Stimulated activated CD4-positive, alpha-beta T cell treated with anti-CD3 and anti-CD28 coated beads, TNF-alpha, amount 100 ng/mL, for 24 hours (primary cell): ENCODE measurements at regions not wholly inside any gene's neighbourhood (a gene's known extent, or its start where the extent isn't known, plus 50 kb on each side); places are given as distances from the start of the nearest gene placed in this dataset.
"Not testable (repeated sequence)": the region's sequence is repeated elsewhere in the genome, so short reads cannot be mapped to it uniquely, and the experiment has no call there.

ENCODE experiments used
- DNase-seq, 3 experiments: peaks; one replicate each; pipeline ENCODE4 v3.0.0-alpha.2; 2020; ENCODE audit warnings: low read depth in 3 of 3

DNA sequence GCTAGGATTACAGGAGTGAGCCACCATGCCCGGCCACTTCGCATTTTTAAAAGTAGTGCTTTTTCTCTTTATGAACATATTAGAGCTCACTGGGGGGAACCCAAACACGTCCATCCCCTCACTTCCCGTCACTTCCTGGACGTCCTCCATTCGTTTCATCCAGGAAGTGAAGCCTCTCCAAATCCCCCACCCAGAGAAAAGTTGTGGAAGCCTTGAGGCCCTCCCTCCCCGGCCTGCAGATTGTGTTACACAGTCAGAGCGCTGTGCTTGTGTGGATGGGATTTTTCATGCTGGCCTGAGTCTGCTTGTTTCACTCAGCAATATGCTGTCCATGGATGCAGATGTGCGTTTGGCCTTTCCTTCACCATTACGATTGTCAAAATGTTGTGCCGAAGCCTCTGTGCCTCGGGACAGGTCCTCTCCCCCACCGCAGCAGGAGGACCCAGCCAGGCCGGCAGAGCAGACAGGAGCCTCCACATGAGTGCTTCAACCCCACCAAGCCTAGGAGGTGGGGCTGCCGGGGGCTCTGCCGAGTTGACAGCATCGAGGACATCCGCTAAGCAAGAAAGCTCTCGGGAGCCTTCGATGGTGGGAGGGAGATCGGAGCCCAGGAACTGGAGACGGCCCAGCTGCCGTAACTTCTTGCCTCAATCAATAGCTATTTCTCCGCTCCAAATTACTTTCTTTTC lies 121.6 kb upstream of the PPP1R26 start:
- no peak for DNase-seq

DNA sequence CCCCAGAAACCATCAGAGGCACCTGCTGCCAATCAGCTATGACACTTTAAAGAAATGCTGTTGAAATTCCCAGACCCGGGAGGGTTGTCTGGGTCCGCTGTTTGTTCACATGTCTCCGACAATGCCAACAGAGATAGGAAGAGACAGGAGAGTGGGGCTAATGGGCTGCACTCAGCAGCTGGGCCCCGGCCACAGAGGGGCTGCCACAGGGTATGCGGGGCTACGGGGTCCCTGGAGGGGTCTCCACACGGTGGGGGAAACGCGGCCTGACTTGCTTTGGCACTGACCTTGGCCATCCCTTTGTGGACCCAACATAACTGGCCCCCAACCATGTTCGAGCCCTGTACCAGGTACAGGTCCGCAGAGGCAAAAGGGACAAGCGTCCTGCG lies 121.0 kb upstream of the PPP1R26 start:
- DNase-seq = no peak

DNA sequence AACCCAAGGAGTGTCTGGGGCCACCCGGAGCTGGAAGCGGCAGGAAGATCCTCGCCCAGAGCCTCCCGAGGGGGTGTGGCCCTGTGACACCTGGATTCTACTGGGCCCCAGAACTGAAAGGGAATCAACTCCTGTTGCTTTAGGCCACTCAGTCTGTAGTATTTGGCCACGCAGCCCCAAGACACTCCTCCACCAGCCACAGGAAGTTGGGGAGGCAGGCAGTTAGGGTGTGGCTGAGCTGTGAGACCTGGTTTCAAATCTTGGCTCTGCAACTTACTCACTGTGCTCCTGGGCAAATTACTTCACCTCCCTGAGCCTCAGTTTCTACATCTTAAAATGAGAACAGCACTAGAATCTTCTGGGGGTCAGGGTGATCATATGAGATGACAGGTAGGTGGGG lies 119.8 kb upstream of the PPP1R26 start:
- DNase-seq = no peak

DNA sequence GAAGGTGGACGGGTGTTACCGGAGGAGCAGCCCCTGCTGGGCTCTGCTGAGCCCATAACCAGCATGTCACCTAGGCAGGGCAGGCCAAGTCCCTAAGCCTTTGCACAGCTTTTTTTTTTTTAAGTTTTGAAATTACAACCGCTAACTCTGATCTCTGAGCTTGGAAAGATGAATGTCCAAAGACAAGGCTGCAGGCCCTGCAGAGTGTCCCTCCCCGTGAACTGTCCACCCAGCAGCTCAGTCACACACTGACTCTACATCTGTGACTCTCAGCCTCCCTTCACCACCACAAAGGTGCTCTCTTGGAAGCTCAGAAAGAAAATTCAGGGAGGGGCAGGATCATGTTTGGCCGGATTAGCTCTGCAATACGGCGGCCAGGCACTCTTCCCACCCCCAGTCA lies 119.0 kb upstream of the PPP1R26 start:
- no peak for DNase-seq

DNA sequence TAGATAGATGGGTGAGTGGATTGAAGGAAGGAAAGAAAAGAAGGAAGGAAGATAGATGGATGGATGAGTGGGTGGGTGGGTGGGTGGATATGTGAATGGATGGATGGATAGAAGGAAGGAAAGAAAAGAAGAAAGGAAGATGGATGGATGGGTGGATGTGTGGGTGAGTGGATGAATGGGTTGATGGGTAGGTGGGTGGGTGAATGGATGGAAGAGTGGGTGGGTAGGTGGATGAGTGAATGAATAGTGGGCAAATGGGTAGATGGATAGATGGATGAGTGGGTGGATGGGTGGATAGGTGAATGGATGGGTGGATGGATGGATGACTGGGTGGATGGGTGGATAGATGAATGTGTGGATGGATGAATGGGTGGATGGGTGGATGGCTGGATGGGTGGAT lies 117.9 kb upstream of the PPP1R26 start:
- DNase-seq = not testable (repeated sequence)

DNA sequence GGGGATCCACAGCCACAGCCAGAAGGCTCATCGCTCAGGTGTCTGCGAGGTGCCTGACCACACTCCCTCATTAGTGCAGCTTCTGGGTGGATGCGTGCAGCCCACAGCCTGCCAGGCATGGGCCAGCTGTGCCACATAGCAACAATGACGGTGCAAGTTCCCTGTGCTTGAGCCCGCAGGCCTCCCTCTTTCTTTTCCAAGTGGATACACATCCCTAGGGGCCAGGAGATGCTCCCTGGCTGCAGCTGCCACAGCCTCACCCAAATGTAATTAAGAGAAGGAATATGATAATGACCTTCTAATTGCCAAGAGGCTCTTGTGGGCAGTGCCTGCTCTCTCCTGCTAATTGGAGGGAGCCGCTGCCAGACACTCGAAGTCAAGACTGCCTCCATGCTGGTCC lies 116.0 kb upstream of the PPP1R26 start:
- DNase-seq = no peak

DNA sequence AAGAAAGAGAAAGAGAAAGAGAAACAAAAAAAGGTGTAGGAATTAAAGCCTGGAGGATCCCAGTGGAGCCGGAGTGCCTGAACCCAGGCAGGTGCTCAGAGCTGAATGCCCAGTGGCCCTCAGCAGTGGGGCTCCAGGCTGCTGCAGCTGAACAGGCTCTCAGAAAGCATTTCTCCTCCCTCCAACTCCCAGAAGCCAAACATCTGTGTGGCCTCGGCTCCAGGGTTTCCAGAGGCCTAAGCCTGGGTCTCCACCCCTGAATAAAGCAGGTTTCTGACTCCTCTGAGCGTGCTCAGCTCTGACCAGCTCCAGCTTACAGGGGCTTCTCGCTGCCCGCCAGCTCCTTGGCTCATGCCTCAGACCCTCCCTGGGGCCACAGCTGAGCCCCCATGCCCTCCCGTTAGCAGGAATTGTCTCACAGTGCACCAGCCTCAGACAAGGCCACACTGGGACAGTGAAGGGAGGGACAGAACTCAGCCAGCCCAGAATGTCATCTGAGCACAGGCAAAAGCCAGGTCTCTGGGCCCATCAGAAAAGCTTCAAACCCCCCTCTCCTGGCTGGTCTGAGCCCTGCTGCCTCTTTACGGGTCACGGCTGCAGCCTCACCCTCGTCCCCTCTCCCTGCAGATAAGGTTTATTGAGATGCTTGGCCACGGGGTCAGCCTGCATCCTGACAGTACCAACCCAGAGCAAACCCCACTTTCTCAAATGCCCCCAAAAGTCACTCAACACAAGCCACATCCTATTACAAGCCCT lies 114.4 kb upstream of the PPP1R26 start:
- no peak for DNase-seq

DNA sequence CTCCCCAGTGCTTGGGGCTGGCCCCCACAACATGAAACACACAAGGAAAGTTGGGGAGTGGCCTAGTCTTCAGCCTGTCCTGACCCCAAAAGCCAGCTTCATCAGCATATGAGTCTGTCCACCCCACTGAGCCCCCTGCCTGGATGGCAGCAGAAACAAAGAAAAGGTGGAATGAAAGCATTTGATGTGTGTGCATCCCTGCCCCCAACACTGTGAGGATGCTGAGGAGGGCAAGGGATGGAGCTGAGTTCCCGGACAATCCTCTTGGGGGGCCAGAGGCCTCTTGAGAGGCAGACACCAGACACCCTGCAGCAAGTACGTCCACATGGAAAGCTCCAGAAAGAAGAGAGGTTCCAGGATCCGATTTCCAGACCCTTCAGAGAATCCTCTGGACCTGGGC lies 113.5 kb upstream of the PPP1R26 start:
- no peak for DNase-seq

DNA sequence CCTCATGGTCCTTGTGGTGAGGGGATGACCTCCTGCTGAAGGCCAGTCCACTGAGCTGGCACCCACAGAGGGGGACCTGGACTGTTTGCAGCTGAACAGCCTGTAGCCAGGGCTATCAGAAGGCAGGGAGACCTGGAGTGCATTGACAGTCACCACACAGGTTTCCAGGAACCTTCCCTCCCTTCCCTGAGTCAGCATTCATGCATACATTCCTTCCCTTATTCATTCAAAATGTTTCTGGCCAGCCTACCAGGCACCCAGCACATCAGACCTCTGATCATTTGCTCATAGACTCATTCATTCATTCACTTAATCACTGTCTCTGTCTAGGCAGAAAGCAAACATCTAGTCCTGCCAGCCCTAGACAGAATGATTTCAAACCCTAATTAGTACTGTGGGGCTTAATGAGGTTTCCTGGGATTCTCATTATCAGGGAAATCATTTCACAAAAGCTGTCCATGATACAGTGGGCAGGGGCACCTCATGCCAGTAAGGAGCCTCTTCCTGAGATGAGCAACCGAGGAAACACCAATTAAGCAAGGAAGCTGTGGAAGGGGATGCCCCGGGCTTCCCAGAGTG lies 110.1 kb upstream of the PPP1R26 start:
- no peak for DNase-seq

DNA sequence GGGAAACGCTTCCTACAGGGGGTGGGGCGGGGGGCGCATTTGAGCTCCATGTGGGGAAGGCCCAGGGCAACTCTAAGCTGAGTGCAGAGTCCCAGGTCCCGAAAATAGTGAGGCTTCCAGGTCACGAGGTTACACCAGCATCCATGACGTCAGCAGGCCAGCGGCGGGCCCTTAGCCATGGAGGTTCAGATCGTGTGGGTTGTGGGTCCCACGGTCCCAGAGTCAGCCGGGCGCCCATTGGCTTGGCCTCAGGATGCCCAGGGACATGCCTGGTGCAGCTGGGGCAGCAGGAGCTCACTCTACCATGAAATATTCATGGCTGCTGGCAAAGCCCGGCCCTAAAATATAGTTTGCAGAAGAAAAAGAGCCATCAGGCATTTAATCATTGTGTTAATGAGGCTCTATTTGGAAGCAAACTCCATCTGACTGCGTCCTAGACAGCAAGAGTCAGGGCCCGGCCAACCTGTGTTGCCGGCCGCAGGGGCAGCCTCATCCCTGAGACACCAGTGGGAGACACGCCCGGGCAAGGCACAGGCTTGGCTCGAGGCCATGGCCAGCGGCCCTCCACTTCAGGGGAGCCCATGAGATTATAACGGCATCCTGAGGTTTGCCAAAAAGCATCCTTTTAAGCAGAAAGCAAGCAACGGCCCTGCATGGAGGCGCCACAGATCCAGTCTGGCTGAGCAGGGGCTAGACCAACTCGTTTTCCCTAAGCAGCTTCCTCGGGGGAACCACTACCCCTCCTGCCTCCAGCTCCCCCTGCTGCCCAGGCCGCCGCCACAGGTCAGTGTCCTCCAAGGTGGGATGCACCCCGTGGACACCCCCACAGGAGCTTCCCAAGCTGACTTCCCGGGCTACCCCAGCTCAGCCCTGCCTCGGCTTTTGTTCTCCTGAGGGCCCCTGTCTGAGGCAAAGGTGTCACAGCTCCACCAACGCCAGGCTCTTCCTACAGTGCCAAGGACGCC lies 108.9 kb upstream of the PPP1R26 start:
- no peak for DNase-seq

DNA sequence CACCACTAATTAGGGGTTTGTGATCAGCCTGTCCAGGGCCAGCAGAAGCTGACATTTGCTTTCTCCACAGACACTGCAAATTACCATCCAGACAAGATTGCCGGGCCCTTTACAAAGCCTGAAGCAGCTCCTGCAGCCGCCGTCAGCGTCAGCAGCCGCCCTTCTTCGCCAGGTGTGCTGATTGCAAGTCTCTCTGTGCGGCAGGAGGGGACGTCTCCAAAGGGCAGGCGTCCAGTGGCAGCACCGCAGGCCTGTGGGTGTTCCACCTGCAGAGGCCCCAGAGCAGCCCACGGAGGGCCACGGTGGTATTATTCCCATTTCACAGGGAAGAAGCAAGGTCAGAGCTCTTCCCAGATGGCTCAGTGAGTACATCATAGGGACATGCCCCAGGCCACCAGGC lies 108.0 kb upstream of the PPP1R26 start:
- no peak for DNase-seq

DNA sequence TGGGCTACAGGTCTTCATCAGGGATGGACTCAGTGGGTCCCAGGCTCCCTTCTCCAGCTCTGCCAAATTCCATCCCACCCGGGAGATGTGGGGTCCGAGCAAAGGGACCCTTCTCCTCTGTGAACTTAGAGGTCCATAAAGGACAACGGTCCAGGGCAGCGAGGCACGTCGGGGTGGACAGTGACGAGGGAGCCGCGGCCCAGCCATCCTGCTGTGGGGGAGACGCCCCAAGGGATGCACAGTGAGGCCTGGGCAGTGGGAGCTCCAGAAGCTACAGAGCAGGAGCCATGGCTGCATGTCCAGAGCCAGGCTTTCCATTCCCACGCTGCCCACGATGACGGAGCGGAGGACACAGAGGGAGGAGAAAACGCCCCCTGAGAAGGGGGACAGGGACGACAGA lies 107.5 kb upstream of the PPP1R26 start:
- no peak for DNase-seq

DNA sequence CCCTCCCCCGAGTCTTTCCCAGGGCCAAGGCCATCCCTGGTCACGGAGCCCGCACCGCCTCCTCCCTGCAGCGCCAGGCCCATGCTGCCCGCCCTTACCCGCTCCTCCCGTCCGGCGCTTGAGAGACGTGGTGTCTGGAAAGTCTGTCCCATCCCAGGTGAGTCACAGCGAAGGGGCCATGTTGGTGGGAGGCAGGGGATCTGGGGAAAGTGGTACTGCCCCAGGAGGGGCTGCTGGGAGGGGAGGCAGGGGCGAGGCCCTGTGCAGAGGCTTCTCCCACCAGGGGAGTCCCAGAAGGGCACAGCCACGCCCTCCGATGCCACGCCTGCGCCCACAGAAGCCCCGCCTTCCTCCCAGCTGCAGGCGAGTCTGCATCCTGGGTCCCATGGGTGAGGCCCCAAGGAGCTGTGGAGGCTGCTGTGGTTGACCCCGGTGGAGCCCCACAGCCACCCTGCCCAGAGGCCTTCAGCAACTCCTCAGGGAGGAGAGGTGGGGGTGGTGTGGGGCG lies 107.0 kb upstream of the PPP1R26 start:
- no peak for DNase-seq

DNA sequence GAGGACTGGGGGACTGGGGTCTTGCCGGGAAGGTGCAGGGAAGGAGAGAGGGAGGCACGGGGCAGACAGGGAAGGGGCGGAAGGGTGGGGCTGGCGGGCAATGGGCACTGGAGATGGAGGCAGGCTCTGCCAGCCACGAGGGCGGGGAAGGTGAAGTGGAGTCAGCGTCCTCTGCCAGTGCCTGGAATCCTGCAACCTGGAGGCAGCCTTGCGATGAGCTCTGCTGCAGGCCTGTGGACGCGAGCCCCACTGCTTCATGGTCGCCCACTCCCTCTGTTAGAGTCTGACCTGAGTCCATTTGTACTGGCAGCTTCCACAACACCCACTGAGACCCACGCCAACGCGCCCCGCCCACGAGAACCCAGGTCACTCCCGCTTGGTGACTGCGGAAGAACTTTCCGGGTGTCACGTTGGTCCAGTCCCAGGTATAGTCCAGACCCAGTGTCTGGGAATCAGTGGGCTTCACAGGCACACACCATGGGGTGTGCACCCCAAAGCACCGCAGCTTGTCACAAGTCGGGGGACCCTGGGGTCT lies 106.4 kb upstream of the PPP1R26 start:
- no peak for DNase-seq

DNA sequence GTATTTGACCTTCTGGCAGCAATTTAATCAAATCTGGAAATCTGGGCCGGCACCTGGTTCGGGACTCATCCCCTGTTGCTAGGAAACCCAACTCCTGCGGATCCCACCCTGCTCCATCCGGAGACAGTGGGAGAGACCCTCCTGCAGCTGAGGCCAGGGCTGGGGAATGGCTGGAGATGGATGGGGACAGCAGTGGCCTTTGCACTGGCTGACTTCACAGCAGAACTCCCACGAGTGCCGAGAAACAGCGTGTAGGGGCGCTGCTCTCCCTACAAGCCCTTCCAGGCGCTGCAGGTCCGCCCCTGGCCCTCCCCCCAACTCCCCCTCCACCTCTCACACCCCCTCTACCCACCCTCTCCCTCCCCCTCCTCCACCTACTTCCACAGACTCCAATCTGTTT lies 105.8 kb upstream of the PPP1R26 start:
- DNase-seq = no peak

DNA sequence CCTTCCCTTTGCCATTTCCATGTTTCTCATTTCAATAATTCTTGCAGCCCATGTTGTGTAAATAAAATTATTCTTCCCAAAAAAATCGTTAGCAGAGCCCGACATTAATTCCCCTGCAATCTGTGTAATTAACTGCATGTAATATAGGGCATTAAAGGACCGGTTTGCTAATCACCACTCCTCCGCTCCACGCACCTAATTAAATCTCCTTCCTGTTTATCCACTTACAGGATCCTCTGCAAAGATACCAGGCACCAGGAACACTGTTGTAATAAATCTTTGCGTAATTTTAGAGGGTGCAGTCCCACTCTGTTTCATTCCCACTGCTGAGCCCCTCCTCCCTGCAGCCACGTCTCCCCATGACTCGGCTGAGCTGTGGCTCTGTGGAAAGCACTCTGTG lies 105.0 kb upstream of the PPP1R26 start:
- DNase-seq = no peak

DNA sequence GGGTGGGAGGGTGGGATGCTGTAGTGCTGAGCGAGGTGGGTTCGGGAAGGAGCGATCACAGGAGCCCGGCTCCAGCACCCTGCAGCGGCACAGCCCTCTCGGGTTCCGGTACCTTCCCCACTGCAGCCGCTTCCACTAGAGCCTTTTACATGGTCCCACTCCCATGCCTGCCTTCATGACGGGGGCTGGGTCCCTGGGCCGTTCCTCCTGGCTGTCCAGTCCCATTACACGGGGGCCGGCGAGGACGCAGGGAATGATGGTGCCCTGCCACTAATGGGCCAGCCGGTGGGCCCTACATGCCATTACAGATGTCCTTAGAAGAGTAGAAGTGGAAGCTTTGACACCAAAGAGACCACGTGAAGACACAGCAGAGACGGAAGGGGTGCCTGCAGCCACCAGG lies 104.6 kb upstream of the PPP1R26 start:
- DNase-seq = no peak

DNA sequence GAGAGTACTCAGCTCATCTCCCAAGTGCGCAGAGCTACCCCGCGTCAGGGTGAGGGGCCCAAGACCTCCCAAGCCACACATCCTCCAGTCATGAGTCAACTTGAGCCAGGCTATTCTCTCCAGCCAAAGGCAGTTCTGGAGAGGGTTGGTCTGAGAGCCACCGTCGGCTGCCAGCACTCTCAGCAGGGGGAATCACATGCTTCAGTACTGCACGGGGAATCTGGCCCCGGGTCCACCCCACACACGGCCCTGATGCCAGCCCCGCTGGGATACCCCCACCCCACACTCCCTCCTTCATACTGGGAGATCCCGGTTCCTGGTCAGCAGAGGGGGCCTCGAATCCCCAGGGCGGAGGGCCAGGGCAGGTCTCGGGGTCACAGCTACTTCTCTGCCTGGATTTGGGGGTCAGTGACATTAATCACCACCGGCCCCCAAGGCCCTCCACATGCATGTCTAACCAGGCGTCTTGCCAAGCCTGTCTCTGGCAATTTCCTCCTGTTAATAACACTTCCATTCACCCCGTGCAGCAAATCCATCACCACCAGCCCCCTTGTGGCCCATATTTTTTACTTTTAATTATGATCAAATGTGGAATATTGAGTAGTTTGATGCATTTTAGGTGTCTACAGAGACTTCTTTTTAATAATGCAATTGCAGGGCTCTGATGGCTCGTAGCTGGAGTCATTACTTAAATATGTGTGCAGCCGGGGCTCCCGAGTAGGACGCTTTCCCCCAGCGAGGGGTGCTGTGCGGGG lies 102.9 kb upstream of the PPP1R26 start:
- no peak for DNase-seq

DNA sequence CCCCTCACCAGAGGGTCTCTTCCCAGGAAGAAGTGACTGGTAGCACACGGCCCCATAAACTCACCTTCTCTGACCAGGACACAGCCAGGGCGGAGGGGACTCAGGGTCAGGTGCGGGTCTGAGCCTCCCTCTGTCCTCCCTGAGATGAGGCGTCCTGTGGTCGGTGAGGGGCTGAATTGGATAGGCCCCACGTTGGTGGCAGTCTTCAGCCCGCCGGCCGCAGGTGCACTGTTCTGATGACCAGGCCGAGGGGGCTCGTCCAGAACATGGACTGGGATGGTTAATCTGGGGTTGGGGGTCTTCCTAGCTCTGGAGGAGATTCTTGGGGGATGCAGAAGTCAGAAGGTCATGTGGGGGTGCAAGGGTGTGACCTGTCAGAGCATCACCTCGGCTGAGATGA lies 102.2 kb upstream of the PPP1R26 start:
- no peak for DNase-seq

DNA sequence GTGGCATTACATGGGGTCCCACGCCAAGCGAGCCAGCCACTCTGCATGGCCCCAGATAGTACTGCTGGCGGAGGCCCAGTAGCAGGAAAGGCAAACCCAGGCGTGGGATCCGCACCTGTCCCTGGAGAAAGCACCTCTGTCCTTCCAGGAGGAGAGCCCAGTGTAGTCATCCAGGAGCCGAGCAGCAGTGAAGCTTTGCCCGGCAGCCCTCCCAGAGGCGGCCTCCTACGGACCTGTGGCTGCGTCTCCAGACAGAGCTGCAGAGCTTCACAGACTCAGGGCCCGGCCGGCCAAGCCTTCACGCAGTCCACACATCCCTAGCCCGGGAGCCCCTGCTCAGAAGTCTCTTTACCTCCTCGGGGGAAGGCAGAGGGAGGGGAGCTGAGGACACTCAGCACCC lies 100.8 kb upstream of the PPP1R26 start:
- DNase-seq = no peak
